Esophagus muscularis mucosa (tissue), 4 donors: ENCODE measurements at regions not wholly inside any gene's neighbourhood (a gene's known extent, or its start where the extent isn't known, plus 50 kb on each side); places are given as distances from the start of the nearest gene placed in this dataset.

Experiments used
- DNase-seq: peaks from one replicate; pipeline ENCODE4 v3.0.0-alpha.2; 2017; ENCODE audit errors: extremely low spot score
- H3K27ac ChIP-seq, 4 donors: fragments of 200-600 bp; sonication (generic); replicated peaks in 1 of 4; 1 replicate in 3 of 4; 2 replicates in 1 of 4; pipeline ENCODE4 v1.5.1; 2016 to 2019; ENCODE audit warnings: mild to moderate bottlenecking in 1 of 4
- H3K27me3 ChIP-seq, 4 donors: fragments of 200-600 bp; sonication (generic); one replicate each; pipeline versions ENCODE4 v1.5.1 to v1.6.0; 2016 to 2019
- H3K36me3 ChIP-seq, 4 donors: fragments of 200-600 bp; sonication (generic); one replicate each; pipeline ENCODE4 v1.5.1; 2016 to 2019
- H3K4me1 ChIP-seq, 4 donors: fragments of 200-600 bp; sonication (generic); one replicate each; pipeline ENCODE4 v1.5.1; 2016 to 2019
- H3K4me3 ChIP-seq, 4 donors: fragments of 200-600 bp; sonication (generic); 1 replicate in 2 of 4; 2 replicates in 2 of 4; pipeline ENCODE4 v1.5.1; 2016 to 2019; ENCODE audit warnings: mild to moderate bottlenecking in 4 of 4, moderate library complexity in 1 of 4
- H3K9me3 ChIP-seq, 4 donors: fragments of 200-600 bp; sonication (generic); 1 replicate in 3 of 4; 2 replicates in 1 of 4; pipeline ENCODE4 v1.5.1; 2016 to 2019
- EP300 ChIP-seq: sonication (generic); formaldehyde crosslinking; IDR thresholded peaks from one replicate; pipeline ENCODE4 v1.6.1; 2017; ENCODE audit warnings: antibody characterized with exemption
- POLR2A ChIP-seq: fragments of 450-650 bp; IDR thresholded peaks from one replicate; pipeline ENCODE4 v1.6.1; 2017; ENCODE audit warnings: antibody characterized with exemption, moderate library complexity, mild to moderate bottlenecking, low read depth
- POLR2AphosphoS5 ChIP-seq, 2 donors: sonication (generic); formaldehyde crosslinking; IDR thresholded peaks; one replicate each; pipeline ENCODE4 v1.6.1; 2017; ENCODE audit warnings: antibody characterized with exemption in 2 of 2
- whole genome bisulfite sequencing: methylation state at CpG from one replicate; pipeline ENCODE4 v1.1.5; 2018; 5-methylcytosine and 5-hydroxymethylcytosine counted together
- intact Hi-C: fragments of 100-400 bp; cut with DNase I; formaldehyde crosslinking; loops from one replicate; pipeline ENCODE4 v1.15.1; 2023
- TF ChIP-seq, protein P1 (sequence below), 3 experiments: fragments of 200-600 bp in 2 of 3; fragments of 450-650 bp in 1 of 3; sonication (generic) in 2 of 3; IDR thresholded peaks; one replicate each; pipeline ENCODE4 v1.5.1; 2017 to 2019; ENCODE audit warnings: antibody characterized with exemption in 3 of 3, mild to moderate bottlenecking in 2 of 3, moderate library complexity in 1 of 3

DNA sequence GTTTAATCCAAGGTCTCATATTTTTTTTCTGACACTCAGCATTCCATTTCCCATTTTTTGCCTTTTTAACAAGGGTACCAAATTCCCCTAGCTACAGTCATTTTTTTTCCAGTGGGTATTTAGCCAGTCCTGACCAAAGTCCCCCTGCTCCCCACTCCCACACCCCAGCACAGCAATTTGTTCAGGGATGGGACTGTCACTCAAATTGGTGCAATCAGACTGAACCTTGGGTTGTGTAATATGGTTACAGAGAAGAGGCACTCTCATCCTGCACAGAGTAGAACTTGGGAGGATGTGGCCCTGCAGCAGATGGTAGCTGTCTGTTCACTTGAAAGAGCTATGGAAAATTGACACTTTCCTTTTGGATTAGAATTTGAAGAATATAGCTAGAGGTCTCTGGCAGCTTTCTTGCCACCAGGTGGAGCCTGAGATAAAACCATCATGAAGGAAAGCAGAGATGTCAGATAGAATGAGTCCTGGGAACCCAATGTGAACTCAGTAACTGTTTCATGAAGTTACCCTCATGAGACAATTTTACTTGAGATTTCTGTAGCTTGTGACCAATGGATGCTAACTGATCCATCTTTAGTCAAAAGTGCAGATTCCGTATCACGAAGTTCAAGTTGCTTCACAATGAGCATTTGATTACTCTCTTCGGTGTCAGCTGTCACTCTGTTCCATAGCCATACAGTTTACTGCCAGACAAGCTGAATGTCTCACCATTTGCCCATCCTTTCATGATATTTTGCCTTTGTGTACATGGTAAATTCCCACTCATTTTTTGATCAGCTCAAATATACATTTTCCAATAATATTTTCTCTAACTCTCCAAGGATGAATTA lies 394.0 kb upstream of the SYT1 start:
- 88% methylated on average over 3 of the region's 3 CpGs for WGBS
- intact Hi-C loops: no loop called here
- Histone ChIP-seq H3K36me3 (no peaks in the 10 kb centered on the region), H3K27me3 (no peaks in the 10 kb centered on the region), H3K4me1 (no peaks in the 10 kb centered on the region), H3K4me3 (no peak overlapping the region), H3K27ac (no peak overlapping the region), H3K9me3 (no peaks in the 10 kb centered on the region)
- no peak for DNase-seq
- no peak for TF ChIP-seq POLR2A
- TF ChIP-seq, protein P1, sequence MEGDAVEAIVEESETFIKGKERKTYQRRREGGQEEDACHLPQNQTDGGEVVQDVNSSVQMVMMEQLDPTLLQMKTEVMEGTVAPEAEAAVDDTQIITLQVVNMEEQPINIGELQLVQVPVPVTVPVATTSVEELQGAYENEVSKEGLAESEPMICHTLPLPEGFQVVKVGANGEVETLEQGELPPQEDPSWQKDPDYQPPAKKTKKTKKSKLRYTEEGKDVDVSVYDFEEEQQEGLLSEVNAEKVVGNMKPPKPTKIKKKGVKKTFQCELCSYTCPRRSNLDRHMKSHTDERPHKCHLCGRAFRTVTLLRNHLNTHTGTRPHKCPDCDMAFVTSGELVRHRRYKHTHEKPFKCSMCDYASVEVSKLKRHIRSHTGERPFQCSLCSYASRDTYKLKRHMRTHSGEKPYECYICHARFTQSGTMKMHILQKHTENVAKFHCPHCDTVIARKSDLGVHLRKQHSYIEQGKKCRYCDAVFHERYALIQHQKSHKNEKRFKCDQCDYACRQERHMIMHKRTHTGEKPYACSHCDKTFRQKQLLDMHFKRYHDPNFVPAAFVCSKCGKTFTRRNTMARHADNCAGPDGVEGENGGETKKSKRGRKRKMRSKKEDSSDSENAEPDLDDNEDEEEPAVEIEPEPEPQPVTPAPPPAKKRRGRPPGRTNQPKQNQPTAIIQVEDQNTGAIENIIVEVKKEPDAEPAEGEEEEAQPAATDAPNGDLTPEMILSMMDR (IDR thresholded peaks at IDR 0.05): peak in 1 of 3 experiments; percentile 19

DNA sequence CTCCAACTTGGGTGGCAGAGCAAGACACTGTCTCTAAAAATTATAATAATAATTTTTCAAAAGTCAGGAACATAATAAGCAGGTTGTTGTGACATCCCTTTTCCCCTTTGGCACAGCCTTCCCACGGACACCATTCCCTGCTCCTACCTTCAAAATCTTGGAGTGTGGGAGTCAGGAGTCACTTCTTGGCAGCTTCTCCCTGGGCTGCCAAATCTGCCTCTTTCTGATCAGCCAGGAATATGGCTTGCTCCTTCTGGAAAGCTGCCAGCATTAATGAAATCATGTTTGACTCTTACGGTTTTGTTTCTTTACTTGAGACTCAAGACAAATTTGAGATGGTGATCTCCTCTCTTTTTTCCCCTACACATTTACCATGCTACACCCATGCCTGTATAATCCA lies 391.4 kb upstream of the SYT1 start:
- no peaks in the 10 kb centered on the region for H3K9me3 ChIP-seq
- no peak for TF ChIP-seq EP300
- DNase-seq: no peak
- no peaks in the 10 kb centered on the region for H3K27me3 ChIP-seq
- H3K4me3 ChIP-seq: no peak overlapping the region
- no peaks in the 10 kb centered on the region for H3K36me3 ChIP-seq
- no peak overlapping the region for H3K27ac ChIP-seq
- 33% methylated on average over 2 of the region's 2 CpGs for WGBS
- no peaks in the 10 kb centered on the region for H3K4me1 ChIP-seq
- intact Hi-C loops: no loop called here

DNA sequence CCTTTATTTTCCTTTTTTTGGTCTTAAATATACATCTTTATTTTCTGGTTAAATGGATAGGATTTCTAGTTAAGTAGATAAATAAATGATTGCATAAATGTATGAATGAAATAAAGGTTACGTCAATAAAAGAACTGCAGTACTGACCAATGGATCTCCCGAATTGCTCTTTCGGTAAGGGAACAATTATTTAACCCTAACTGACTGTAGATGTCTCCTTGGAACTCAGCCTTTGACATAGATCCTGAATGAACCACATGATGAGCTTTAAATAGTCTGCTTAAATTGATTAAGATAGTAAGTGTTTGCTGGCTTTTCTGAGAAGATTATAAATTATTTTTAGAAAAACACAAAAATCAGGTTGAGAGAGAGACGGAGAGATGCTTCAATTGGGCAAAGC lies 391.0 kb upstream of the SYT1 start:
- no peaks in the 10 kb centered on the region for H3K36me3 ChIP-seq
- no peaks in the 10 kb centered on the region for H3K9me3 ChIP-seq
- H3K27ac ChIP-seq: no peak overlapping the region
- H3K4me1 ChIP-seq: no peaks in the 10 kb centered on the region
- intact Hi-C loops: no loop called here
- WGBS: 83% methylated on average over 4 of the region's 4 CpGs
- DNase-seq: no peak
- no peak overlapping the region for H3K4me3 ChIP-seq
- H3K27me3 ChIP-seq: no peaks in the 10 kb centered on the region
- no peak for TF ChIP-seq EP300
- TF ChIP-seq, protein P1 (IDR thresholded peaks at IDR 0.05): no peak
- no peak for TF ChIP-seq POLR2AphosphoS5 (IDR thresholded peaks at IDR 0.05)
- no peak for TF ChIP-seq POLR2A

DNA sequence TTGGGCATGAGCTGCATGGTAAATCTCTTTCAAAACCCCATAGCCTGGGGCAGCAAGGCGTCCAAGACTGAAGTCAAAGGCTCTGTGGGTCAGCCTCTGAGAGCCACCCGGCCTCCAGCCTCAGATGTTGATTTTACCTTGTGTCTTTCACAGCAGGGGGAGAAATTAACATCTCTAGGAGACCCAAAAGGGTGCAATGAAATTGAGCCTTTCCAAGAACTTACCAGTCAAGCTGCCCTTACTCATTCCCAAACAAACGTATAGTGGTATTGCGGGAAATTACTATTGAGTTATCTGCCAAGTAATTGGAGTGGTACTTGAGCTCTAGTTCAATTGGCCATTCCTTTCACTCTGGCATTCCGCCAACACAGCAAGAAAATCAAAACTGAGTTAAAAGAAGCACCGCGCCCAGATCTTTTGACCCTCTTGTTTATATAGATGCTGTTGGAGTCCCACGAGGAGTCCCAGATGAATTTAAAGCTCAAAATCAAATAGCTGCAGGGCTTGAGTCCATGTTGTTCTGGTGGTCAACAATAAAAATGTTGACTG lies 380.7 kb upstream of the SYT1 start:
- Histone ChIP-seq H3K36me3 (no peaks in the 10 kb centered on the region), H3K9me3 (no peaks in the 10 kb centered on the region), H3K27me3 (no peaks in the 10 kb centered on the region), H3K27ac (no peak overlapping the region), H3K4me1 (no peaks in the 10 kb centered on the region), H3K4me3 (no peak overlapping the region)
- 83% methylated on average over 7 of the region's 8 CpGs for WGBS
- intact Hi-C loops: no loop called here
- DNase-seq: no peak
- TF ChIP-seq POLR2A (no peak), POLR2AphosphoS5 (IDR thresholded peaks at IDR 0.05) (no peak), EP300 (no peak)
- TF ChIP-seq, protein P1 (IDR thresholded peaks at IDR 0.05): no peak

DNA sequence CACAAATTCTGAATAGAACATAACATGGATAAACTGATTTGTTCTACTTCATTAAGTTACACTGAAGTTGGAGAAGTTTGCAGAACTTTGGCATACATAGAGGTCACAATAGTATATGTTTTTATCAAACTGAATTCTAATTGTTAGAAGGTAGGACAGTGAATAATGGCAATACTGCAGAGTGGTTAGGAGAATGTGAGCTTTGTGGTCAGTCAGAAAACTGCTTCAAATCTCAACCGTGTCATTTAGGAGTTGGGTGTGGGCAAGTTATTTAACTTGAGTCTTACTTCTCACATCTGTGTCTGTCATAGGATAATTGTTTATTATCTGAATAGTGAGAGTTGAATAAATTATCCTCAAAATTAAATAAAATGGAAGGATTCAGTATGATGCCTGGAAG lies 374.6 kb upstream of the SYT1 start:
- peaks cover 0 to 3% (median 0%) of the 10 kb centered on the region in 4 donors for H3K9me3 ChIP-seq
- H3K4me3 ChIP-seq: no peak overlapping the region
- no peak for DNase-seq
- no peaks in the 10 kb centered on the region for H3K36me3 ChIP-seq
- intact Hi-C loops: no loop called here
- H3K27me3 ChIP-seq: no peaks in the 10 kb centered on the region
- no peak overlapping the region for H3K27ac ChIP-seq
- 35% methylated on average over 1 of the region's 1 CpG for WGBS
- no peaks in the 10 kb centered on the region for H3K4me1 ChIP-seq
- TF ChIP-seq POLR2A: no peak
- TF ChIP-seq EP300: no peak
- TF ChIP-seq POLR2AphosphoS5 (IDR thresholded peaks at IDR 0.05): no peak
- TF ChIP-seq, protein P1 (IDR thresholded peaks at IDR 0.05): no peak
